Bronchial epithelial cell (primary cell): ENCODE measurements at regions not wholly inside any gene's neighbourhood (a gene's known extent, or its start where the extent isn't known, plus 50 kb on each side); places are given as distances from the start of the nearest gene placed in this dataset.

Experiments used
- DNase-seq: peaks from one replicate; pipeline ENCODE4 v3.0.0-alpha.2; 2010; ENCODE audit warnings: low read depth
- FAIRE-seq: peaks from 2 replicates; lab custom pipeline; 2011; peaks lifted over from hg19 to GRCh38; lab: Jason Lieb, UNC
- H3K27me3 ChIP-seq: 2 replicates; pipeline ENCODE4 v1.5.1; 2011; ENCODE audit warnings: low read length; ENCODE audit not compliant: control insufficient read depth, insufficient read depth
- H3K36me3 ChIP-seq: 2 replicates; pipeline ENCODE4 v1.5.1; 2011; ENCODE audit warnings: low read length; ENCODE audit not compliant: control insufficient read depth, insufficient read depth
- H3K4me3 ChIP-seq: 2 replicates; pipeline ENCODE4 v1.5.1; 2011; ENCODE audit warnings: mild to moderate bottlenecking, low read depth, low read length, control low read depth
- TF ChIP-seq, protein P1 (sequence below): IDR thresholded peaks from 2 replicates; pipeline ENCODE4 v1.5.1; 2011; ENCODE audit warnings: mild to moderate bottlenecking, moderate library complexity, low read length, control low read depth, inconsistent platforms; ENCODE audit not compliant: insufficient read depth, severe bottlenecking

DNA sequence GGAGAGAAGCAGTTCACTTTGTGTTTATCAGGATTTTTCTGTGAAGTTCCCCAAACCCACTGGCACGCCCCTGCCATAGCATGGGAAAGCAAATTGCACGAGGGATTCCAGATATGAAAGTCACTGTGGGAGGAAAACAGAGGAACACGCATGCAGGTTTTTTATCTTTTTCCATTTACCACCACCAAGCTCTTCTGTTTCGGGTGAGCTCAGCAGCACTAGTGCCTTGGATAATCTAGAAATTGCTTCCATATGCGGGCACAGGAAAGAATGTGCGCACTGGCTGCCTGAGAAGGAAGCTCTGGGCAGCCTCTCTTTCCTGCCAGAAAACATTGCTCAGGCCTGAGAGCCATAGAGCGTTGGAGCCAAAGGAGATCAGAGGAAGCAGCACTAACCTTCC is 65.9 kb upstream of the WIPF1 start:
- FAIRE-seq = no peak
- TF ChIP-seq, protein P1, sequence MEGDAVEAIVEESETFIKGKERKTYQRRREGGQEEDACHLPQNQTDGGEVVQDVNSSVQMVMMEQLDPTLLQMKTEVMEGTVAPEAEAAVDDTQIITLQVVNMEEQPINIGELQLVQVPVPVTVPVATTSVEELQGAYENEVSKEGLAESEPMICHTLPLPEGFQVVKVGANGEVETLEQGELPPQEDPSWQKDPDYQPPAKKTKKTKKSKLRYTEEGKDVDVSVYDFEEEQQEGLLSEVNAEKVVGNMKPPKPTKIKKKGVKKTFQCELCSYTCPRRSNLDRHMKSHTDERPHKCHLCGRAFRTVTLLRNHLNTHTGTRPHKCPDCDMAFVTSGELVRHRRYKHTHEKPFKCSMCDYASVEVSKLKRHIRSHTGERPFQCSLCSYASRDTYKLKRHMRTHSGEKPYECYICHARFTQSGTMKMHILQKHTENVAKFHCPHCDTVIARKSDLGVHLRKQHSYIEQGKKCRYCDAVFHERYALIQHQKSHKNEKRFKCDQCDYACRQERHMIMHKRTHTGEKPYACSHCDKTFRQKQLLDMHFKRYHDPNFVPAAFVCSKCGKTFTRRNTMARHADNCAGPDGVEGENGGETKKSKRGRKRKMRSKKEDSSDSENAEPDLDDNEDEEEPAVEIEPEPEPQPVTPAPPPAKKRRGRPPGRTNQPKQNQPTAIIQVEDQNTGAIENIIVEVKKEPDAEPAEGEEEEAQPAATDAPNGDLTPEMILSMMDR = no peak
- no peak overlapping the region for H3K4me3 ChIP-seq
- H3K36me3 ChIP-seq = no peaks in the 10 kb centered on the region
- DNase-seq = no peak
- peaks cover 1% of the 10 kb centered on the region for H3K27me3 ChIP-seq

DNA sequence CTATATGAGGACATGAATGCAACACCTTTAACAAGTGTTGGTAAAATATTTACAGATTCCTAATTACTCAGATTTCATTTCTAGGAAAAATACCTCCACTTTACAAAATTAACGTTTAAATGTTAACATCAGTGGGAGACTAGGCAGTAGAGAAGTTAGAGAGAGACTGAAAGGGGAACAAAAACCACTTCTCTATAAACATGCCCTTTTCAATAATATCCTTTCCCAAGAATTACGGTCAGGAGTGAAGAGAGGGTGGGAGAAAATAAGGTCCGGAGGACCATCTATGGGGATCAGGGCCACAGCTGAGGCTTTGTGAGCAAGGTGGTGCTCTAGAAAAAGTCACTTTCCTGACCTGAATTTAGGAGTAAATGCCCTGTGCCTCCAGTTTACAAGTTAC is 65.3 kb upstream of the WIPF1 start:
- Histone ChIP-seq H3K4me3 (no peak overlapping the region), H3K36me3 (no peaks in the 10 kb centered on the region), H3K27me3 (peaks cover 1% of the 10 kb centered on the region)
- TF ChIP-seq, protein P1 = no peak
- DNase-seq (no peak), FAIRE-seq (no peak)

DNA sequence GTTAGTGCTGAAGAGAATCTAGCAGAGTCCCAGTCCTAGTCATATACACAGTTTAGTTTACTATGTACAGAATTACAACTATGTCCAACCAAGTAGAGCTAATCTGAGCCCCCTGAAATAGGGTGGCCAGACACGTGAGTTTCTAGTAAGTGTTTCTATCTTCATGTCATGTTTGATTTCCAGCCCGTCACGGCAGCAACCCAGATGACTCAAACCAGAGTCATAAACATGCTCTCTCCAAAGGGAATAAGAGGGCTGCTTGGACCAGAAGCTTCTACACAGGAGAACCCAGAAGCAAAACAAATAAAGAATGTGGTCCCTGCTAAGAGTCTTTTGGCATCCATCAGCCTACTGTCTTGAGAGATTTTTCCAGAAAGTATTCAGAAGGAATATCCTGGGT is 64.9 kb upstream of the WIPF1 start:
- peaks cover 1% of the 10 kb centered on the region for H3K27me3 ChIP-seq
- H3K36me3 ChIP-seq = no peaks in the 10 kb centered on the region
- peak; percentile 82 for DNase-seq
- H3K4me3 ChIP-seq = no peak overlapping the region
- FAIRE-seq = no peak
- TF ChIP-seq, protein P1 = no peak

DNA sequence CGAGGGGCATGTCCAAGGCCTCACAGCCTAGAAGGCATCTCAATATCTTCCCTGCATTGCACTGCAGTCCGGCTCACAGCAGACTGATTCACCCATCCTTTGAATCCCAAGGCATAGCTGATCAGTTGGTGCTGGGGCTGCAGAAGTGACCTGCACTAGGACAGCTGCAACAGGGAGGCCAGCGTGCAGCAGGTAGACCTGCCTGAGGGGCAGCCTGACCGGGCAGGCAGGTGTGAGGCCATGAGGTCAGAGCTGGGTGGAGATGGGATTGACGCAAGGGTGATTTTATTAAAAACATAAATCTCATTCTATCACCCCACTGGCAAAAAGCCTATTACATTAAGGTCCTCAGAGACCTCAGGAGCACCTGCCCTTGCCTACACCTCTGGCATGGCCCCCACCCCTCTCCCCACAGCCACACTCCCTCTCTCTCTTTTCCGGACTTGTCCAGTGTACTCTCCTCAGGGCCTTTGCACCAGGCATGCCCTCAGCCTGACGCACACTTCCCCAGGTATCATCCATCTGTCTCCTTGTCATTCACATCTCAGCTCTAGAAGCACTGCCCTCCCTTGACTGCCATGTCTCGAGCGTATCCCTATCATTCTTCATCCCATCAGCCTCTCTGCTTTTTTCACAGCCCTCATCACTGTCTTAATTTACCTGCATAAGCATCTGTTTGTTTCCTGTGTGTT is 63.5 kb upstream of the WIPF1 start:
- DNase-seq (no peak), FAIRE-seq (no peak)
- Histone ChIP-seq H3K36me3 (no peaks in the 10 kb centered on the region), H3K4me3 (no peak overlapping the region), H3K27me3 (peaks cover 1% of the 10 kb centered on the region)
- TF ChIP-seq, protein P1 = no peak

DNA sequence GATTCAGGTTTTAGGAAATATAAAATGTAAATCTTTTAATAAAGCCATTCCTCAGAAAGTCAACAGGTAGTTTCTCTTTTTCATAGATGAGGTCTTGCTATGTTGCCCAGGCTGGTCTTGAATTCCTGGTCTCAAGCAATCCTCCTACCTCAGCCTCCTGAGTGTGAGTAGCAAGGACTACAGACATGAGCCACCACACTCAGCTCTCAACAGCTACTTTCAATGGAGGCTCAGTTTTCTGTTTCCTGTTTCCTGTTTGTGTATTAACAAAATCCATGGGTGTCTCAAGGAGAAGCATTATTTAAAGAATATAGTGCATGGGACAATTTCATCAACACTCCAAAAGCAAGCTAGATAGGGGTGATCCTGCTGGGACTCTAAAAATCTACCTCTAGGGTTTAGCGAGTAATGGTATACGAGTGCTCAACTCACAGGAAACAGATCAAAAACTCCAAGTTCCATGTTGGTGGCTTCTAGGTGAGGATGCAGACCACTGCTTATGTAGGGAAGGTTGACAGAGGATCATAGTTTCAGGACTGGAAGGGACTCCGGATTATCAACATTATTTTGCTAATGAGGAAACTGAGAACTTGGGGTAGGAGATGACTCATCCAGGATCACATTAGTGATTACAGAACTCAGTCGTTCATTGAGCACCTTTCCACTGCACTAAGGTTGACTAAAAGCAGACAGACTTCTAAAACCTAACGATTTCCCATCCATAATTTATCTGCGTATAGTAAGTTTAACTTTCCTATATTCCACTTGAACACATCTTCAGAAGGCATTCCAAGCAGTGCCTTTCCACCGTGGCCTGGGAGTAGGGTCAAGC is 61.7 kb upstream of the WIPF1 start:
- DNase-seq (peak; percentile 11), FAIRE-seq (no peak)
- TF ChIP-seq, protein P1 = no peak
- H3K27me3 ChIP-seq = peaks cover 1% of the 10 kb centered on the region
- no peak overlapping the region for H3K4me3 ChIP-seq
- H3K36me3 ChIP-seq = no peaks in the 10 kb centered on the region
